RCC 7860 (cell line): ENCODE measurements at regions not wholly inside any gene's neighbourhood (a gene's known extent, or its start where the extent isn't known, plus 50 kb on each side); places are given as distances from the start of the nearest gene placed in this dataset.
"Not testable (repeated sequence)": the region's sequence is repeated elsewhere in the genome, so short reads cannot be mapped to it uniquely, and the experiment has no call there.

ENCODE experiments used
- DNase-seq: peaks from one replicate; pipeline ENCODE4 v3.0.0-alpha.2; 2015; ENCODE audit warnings: low spot score
- FAIRE-seq: peaks from 2 replicates; lab custom pipeline; 2012; peaks lifted over from hg19 to GRCh38; lab: Jason Lieb, UNC

- DNase-seq (no peak), FAIRE-seq (no peak)
Measured at GRCh38 chr18:62629031-62629430, 86.3 kb upstream of the PHLPP1 start.

- no peak for FAIRE-seq
Measured at GRCh38 chr18:62631173-62631572, 84.2 kb upstream of the PHLPP1 start.

GRCh38 chr18:62632788-62633455 is 82.4 kb upstream of the PHLPP1 start:
- FAIRE-seq: no peak
- no peak for DNase-seq

More at GRCh38 chr18:62631173-62631572, 84.2 kb upstream of the PHLPP1 start:
- DNase-seq: no peak

- FAIRE-seq: no peak
- DNase-seq: no peak
Measured at GRCh38 chr18:62634458-62634857, 80.9 kb upstream of the PHLPP1 start.

GRCh38 chr18:62634979-62635630 is 80.2 kb upstream of the PHLPP1 start:
- DNase-seq (peak; percentile 5), FAIRE-seq (no peak)

GRCh38 chr18:62637403-62637802 is 77.9 kb upstream of the PHLPP1 start:
- no peak for DNase-seq
- FAIRE-seq: no peak

- no peak for DNase-seq
- no peak for FAIRE-seq
Measured at GRCh38 chr18:62637807-62638687, 77.3 kb upstream of the PHLPP1 start.

GRCh38 chr18:62643181-62643580 is 72.2 kb upstream of the PHLPP1 start:
- FAIRE-seq: no peak
- DNase-seq: no peak

- DNase-seq: no peak
- no peak for FAIRE-seq
Measured at GRCh38 chr18:62644773-62645172, 70.6 kb upstream of the PHLPP1 start.

GRCh38 chr18:62647179-62647578 is 68.2 kb upstream of the PHLPP1 start:
- no peak for FAIRE-seq
- DNase-seq: no peak

GRCh38 chr18:62648045-62648678 is 67.2 kb upstream of the PHLPP1 start:
- no peak for FAIRE-seq

GRCh38 chr18:62651276-62652056 is 63.9 kb upstream of the PHLPP1 start:
- FAIRE-seq (no peak), DNase-seq (no peak)

More at GRCh38 chr18:62648045-62648678, 67.2 kb upstream of the PHLPP1 start:
- no peak for DNase-seq

GRCh38 chr18:62652057-62652629 is 63.2 kb upstream of the PHLPP1 start:
- not testable (repeated sequence) for FAIRE-seq, DNase-seq

GRCh38 chr18:62655520-62656219 is 59.7 kb upstream of the PHLPP1 start:
- FAIRE-seq (no peak), DNase-seq (no peak)

GRCh38 chr18:62658028-62658427 is 57.3 kb upstream of the PHLPP1 start:
- FAIRE-seq (no peak), DNase-seq (no peak)

- FAIRE-seq: no peak
Measured at GRCh38 chr18:62659698-62660097, 55.6 kb upstream of the PHLPP1 start.

GRCh38 chr18:62660691-62661090 is 54.6 kb upstream of the PHLPP1 start:
- FAIRE-seq (no peak), DNase-seq (no peak)

More at GRCh38 chr18:62659698-62660097, 55.6 kb upstream of the PHLPP1 start:
- no peak for DNase-seq

- FAIRE-seq (no peak), DNase-seq (peak; percentile 7)
Measured at GRCh38 chr18:62663731-62664336, 51.5 kb upstream of the PHLPP1 start.

GRCh38 chr18:62664414-62664813 is 50.9 kb upstream of the PHLPP1 start:
- FAIRE-seq (no peak), DNase-seq (no peak)
